ENCODE measurements at regions not wholly inside any gene's neighbourhood (a gene's known extent, or its start where the extent isn't known, plus 50 kb on each side); places are given as distances from the start of the nearest gene placed in this dataset.

DNA sequence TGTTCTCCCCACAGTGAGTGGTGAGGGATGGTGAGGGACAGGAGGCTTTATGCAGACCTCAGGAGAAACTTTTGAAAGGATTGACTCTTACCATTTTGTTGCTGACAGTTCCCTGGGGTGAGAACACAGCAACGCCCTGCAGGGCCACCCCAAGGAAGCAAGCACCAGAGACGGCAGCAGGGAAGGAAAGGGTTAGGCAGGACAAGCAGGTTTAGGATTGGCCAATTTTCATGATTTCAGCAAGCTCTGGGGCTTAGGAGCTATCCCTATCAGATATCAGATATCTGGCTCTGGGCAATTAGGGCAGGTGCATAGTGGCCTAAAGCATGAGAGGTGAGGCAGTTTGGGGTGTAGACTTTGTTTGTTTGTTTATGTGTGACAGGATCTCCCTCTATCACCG is 87.0 kb upstream of the LSM14A start:
- H3K27ac Mint-ChIP-seq, result peak overlapping the region; percentile 62
- no peaks in the 10 kb centered on the region for H3K36me3 Mint-ChIP-seq

DNA sequence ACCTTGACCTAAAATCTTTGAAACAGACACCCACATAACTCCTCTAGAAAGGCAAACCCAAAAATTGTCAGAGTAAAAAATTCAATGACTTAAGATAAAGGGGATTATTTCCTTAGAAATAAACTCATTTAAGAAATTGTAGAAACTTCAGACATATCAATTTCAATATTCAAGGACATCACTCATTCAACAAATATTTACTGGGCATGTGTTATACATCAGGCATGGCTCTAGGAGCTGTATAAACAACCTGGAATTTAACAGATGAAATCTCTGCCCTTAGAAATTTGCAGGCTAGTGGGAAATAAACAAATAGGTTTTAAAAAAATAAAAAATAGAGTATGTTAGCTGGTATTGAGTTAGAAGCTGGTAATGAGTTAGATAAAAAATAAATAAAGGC is 84.0 kb upstream of the LSM14A start:
- no peak overlapping the region for H3K4me3 ChIP-seq
- no peaks in the 10 kb centered on the region for H3K27me3 ChIP-seq
- no peak overlapping the region for H2AFZ ChIP-seq (replicated peaks)
- H4K20me1 ChIP-seq (ENCODE audit: low read depth), result no peaks in the 10 kb centered on the region
- no peak overlapping the region for H3K4me3 Mint-ChIP-seq
- no peak for DNase-seq (ENCODE audit: low spot score)
- H3K4me1 ChIP-seq, result peaks cover 8% of the 10 kb centered on the region
- no peaks in the 10 kb centered on the region for H3K9me3 ChIP-seq (ENCODE audit: low read depth)
- no peaks in the 10 kb centered on the region for H3K79me2 ChIP-seq (ENCODE audit: low read depth)
- H3K4me2 ChIP-seq, result no peak overlapping the region
- no peak overlapping the region for H3K27ac ChIP-seq
- peaks cover 5% of the 10 kb centered on the region for H3K9me3 Mint-ChIP-seq
- H3K4me1 Mint-ChIP-seq, result no peaks in the 10 kb centered on the region
- no peaks in the 10 kb centered on the region for H3K36me3 ChIP-seq
- H3K36me3 Mint-ChIP-seq, result no peaks in the 10 kb centered on the region
- no peak overlapping the region for H3K9ac ChIP-seq
- H3K27ac Mint-ChIP-seq, result no peak overlapping the region
- TF ChIP-seq EZH2 (IDR thresholded peaks at IDR 0.05), result no peak
- TF ChIP-seq, protein P1, sequence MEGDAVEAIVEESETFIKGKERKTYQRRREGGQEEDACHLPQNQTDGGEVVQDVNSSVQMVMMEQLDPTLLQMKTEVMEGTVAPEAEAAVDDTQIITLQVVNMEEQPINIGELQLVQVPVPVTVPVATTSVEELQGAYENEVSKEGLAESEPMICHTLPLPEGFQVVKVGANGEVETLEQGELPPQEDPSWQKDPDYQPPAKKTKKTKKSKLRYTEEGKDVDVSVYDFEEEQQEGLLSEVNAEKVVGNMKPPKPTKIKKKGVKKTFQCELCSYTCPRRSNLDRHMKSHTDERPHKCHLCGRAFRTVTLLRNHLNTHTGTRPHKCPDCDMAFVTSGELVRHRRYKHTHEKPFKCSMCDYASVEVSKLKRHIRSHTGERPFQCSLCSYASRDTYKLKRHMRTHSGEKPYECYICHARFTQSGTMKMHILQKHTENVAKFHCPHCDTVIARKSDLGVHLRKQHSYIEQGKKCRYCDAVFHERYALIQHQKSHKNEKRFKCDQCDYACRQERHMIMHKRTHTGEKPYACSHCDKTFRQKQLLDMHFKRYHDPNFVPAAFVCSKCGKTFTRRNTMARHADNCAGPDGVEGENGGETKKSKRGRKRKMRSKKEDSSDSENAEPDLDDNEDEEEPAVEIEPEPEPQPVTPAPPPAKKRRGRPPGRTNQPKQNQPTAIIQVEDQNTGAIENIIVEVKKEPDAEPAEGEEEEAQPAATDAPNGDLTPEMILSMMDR (IDR thresholded peaks at IDR 0.05), result no peak
- no peak for TF ChIP-seq EZH2phosphoT487 (IDR thresholded peaks at IDR 0.05)
- H3K27me3 Mint-ChIP-seq (ENCODE audit: insufficient read depth, low read depth), result peaks cover 14% of the 10 kb centered on the region
- peaks cover 6% of the 10 kb centered on the region for H3F3A ChIP-seq (ENCODE audit: low read depth)

More for the DNA sequence above, 87.0 kb upstream of the LSM14A start:
- Histone ChIP-seq H3K4me1 (peaks cover 23% of the 10 kb centered on the region), H3K27me3 (no peaks in the 10 kb centered on the region), H3K36me3 (no peaks in the 10 kb centered on the region), H3K9me3 (ENCODE audit: low read depth) (no peaks in the 10 kb centered on the region), H3K9ac (no peak overlapping the region), H3K4me2 (no peak overlapping the region), H3K27ac (no peak overlapping the region), H3K4me3 (no peak overlapping the region), H3F3A (ENCODE audit: low read depth) (peaks cover 27% of the 10 kb centered on the region), H2AFZ (replicated peaks) (no peak overlapping the region), H4K20me1 (ENCODE audit: low read depth) (no peaks in the 10 kb centered on the region), H3K79me2 (ENCODE audit: low read depth) (no peaks in the 10 kb centered on the region)
- H3K4me3 Mint-ChIP-seq, result no peak overlapping the region
- H3K9me3 Mint-ChIP-seq, result peaks cover 7% of the 10 kb centered on the region
- peaks cover 11% of the 10 kb centered on the region for H3K27me3 Mint-ChIP-seq (ENCODE audit: insufficient read depth, low read depth)
- TF ChIP-seq, protein P1 (IDR thresholded peaks at IDR 0.05), result no peak
- TF ChIP-seq EZH2phosphoT487 (IDR thresholded peaks at IDR 0.05) (no peak), EZH2 (IDR thresholded peaks at IDR 0.05) (no peak)
- DNase-seq (ENCODE audit: low spot score), result no peak
- H3K4me1 Mint-ChIP-seq, result peaks cover 15% of the 10 kb centered on the region

DNA sequence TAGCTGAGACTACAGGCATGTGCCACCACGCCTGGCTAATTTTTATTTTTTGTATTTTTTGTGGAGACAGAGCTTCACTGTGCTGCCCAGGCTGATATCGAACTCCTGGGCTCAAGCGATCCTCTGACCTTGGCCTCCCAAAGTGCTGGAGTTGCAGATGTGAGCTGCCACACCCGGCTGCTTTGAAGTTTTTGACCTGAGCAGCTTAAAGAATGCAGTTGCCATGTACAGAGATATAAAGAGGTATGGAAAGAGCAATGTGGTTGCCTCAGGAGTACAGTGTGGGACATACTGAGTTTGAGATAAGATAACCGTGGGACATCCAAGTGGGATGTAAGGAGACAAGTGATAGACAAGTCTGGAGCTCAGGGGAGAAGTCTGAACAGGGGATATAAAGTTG is 82.7 kb upstream of the LSM14A start:
- H3K9ac ChIP-seq, result no peak overlapping the region
- H3K27ac ChIP-seq, result no peak overlapping the region
- peaks cover 14% of the 10 kb centered on the region for H3K27me3 Mint-ChIP-seq (ENCODE audit: insufficient read depth, low read depth)
- H3K4me3 ChIP-seq, result no peak overlapping the region
- TF ChIP-seq EZH2 (IDR thresholded peaks at IDR 0.05), result no peak
- TF ChIP-seq, protein P1 (IDR thresholded peaks at IDR 0.05), result no peak
- TF ChIP-seq EZH2phosphoT487 (IDR thresholded peaks at IDR 0.05), result no peak
- no peaks in the 10 kb centered on the region for H3K79me2 ChIP-seq (ENCODE audit: low read depth)
- no peaks in the 10 kb centered on the region for H3K4me1 Mint-ChIP-seq
- no peak overlapping the region for H3K4me3 Mint-ChIP-seq
- peaks cover 4% of the 10 kb centered on the region for H3F3A ChIP-seq (ENCODE audit: low read depth)
- no peaks in the 10 kb centered on the region for H3K27me3 ChIP-seq
- no peak for DNase-seq (ENCODE audit: low spot score)
- no peak overlapping the region for H2AFZ ChIP-seq (replicated peaks)
- H3K4me1 ChIP-seq, result peaks cover 8% of the 10 kb centered on the region
- peaks cover 5% of the 10 kb centered on the region for H3K9me3 Mint-ChIP-seq
- no peak overlapping the region for H3K27ac Mint-ChIP-seq
- no peaks in the 10 kb centered on the region for H3K36me3 Mint-ChIP-seq
- H3K9me3 ChIP-seq (ENCODE audit: low read depth), result no peaks in the 10 kb centered on the region
- no peaks in the 10 kb centered on the region for H4K20me1 ChIP-seq (ENCODE audit: low read depth)
- no peak overlapping the region for H3K4me2 ChIP-seq
- H3K36me3 ChIP-seq, result no peaks in the 10 kb centered on the region
